ENCODE measurements at regions not wholly inside any gene's neighbourhood (a gene's known extent, or its start where the extent isn't known, plus 50 kb on each side); places are given as distances from the start of the nearest gene placed in this dataset.

- TF ChIP-seq PKNOX1 (IDR thresholded peaks at IDR 0.05) (no peak), SUZ12 (IDR thresholded peaks at IDR 0.05) (no peak), L3MBTL2 (conservative IDR thresholded peaks at IDR 0.05) (no peak), FOXK2 (IDR thresholded peaks at IDR 0.05) (no peak), FOXA1 (IDR thresholded peaks at IDR 0.05) (no peak)
These were observed 401.2 kb downstream of the MATN1 start for GRCh38 chr1:30321996-30322858.
